ENCODE measurements at regions not wholly inside any gene's neighbourhood (a gene's known extent, or its start where the extent isn't known, plus 50 kb on each side); places are given as distances from the start of the nearest gene placed in this dataset.
"Not testable (repeated sequence)": the region's sequence is repeated elsewhere in the genome, so short reads cannot be mapped to it uniquely, and the experiment has no call there.

GRCh38 chr1:198977909-198978308 lies 339.1 kb downstream of the PTPRC start:
- no peak for DNase-seq (ENCODE audit: low read depth)

- no peak for DNase-seq (ENCODE audit: low read depth)
These were observed 339.7 kb downstream of the PTPRC start for GRCh38 chr1:198978523-198978922.

GRCh38 chr1:198986036-198986435 lies 347.2 kb downstream of the PTPRC start:
- no peak for DNase-seq (ENCODE audit: low read depth)

GRCh38 chr1:198986442-198986841 lies 347.6 kb downstream of the PTPRC start:
- no peak for DNase-seq (ENCODE audit: low read depth)

GRCh38 chr1:199002661-199003060 lies 363.8 kb downstream of the PTPRC start:
- DNase-seq (ENCODE audit: low read depth) = no peak

GRCh38 chr1:199007423-199007822 lies 368.6 kb downstream of the PTPRC start:
- no peak for DNase-seq (ENCODE audit: low read depth)

GRCh38 chr1:199009447-199009846 lies 370.6 kb downstream of the PTPRC start:
- no peak for DNase-seq (ENCODE audit: low read depth)

GRCh38 chr1:199010492-199010891 lies 371.7 kb downstream of the PTPRC start:
- DNase-seq (ENCODE audit: low read depth) = no peak

GRCh38 chr1:199010933-199011332 lies 372.1 kb downstream of the PTPRC start:
- no peak for DNase-seq (ENCODE audit: low read depth)

GRCh38 chr1:199015799-199016198 lies 377.0 kb downstream of the PTPRC start:
- no peak for DNase-seq (ENCODE audit: low read depth)

- DNase-seq (ENCODE audit: low read depth) = no peak
These were observed 379.8 kb downstream of the PTPRC start for GRCh38 chr1:199018471-199019135.

- DNase-seq (ENCODE audit: low read depth) = no peak
These were observed 381.2 kb downstream of the PTPRC start for GRCh38 chr1:199020051-199020450.

GRCh38 chr1:199020904-199021303 lies 382.1 kb downstream of the PTPRC start:
- no peak for DNase-seq (ENCODE audit: low read depth)

- DNase-seq (ENCODE audit: low read depth) = no peak
These were observed 390.6 kb downstream of the PTPRC start for GRCh38 chr1:199029401-199029800.

- no peak for DNase-seq (ENCODE audit: low read depth)
These were observed 391.0 kb downstream of the PTPRC start for GRCh38 chr1:199029855-199030254.

GRCh38 chr1:199030541-199030940 lies 391.7 kb downstream of the PTPRC start:
- DNase-seq (ENCODE audit: low read depth) = not testable (repeated sequence)

GRCh38 chr1:199031170-199031569 lies 392.3 kb downstream of the PTPRC start:
- DNase-seq (ENCODE audit: low read depth) = not testable (repeated sequence)

- not testable (repeated sequence) for DNase-seq (ENCODE audit: low read depth)
These were observed 393.6 kb downstream of the PTPRC start for GRCh38 chr1:199032479-199032878.

- no peak for DNase-seq (ENCODE audit: low read depth)
These were observed 394.8 kb downstream of the PTPRC start for GRCh38 chr1:199033661-199034060.

- no peak for DNase-seq (ENCODE audit: low read depth)
These were observed 399.3 kb downstream of the PTPRC start for GRCh38 chr1:199038156-199038555.

GRCh38 chr1:199040076-199040905 lies 401.5 kb downstream of the PTPRC start:
- DNase-seq (ENCODE audit: low read depth) = no peak

GRCh38 chr1:199041173-199041914 lies 402.5 kb downstream of the PTPRC start:
- no peak for DNase-seq (ENCODE audit: low read depth)

- no peak for DNase-seq (ENCODE audit: low read depth)
These were observed 403.4 kb downstream of the PTPRC start for GRCh38 chr1:199042193-199042592.
